GM12878 (cell line): ENCODE measurements at regions not wholly inside any gene's neighbourhood (a gene's known extent, or its start where the extent isn't known, plus 50 kb on each side); places are given as distances from the start of the nearest gene placed in this dataset.
"Not testable (repeated sequence)": the region's sequence is repeated elsewhere in the genome, so short reads cannot be mapped to it uniquely, and the experiment has no call there.

Source experiments
- ATAC-seq: fragments of 200-7000 bp; cut with Tn5 transposase; 3 replicates; pipeline ENCODE4 v1.9.1; 2020; ENCODE audit warnings: mild to moderate bottlenecking, moderate library complexity
- BruUV-seq: library from RNA; stranded (reverse); fragments of 400-500 nt; replicated peaks from 2 replicates; lab custom pipeline; 2021; lab: Mats Ljungman, UMichigan
- CTCF ChIA-PET: fragments of 300-600 bp; sonication (Branson Sonifier 250); formaldehyde crosslinking; extraction: SDS; loops from one replicate; lab custom pipeline; 2021; ENCODE audit warnings: inconsistent platforms; lab: Yijun Ruan, JAX
- POLR2A ChIA-PET: fragments of 350-600 bp; formaldehyde crosslinking; extraction: SDS; loops from one replicate; lab custom pipeline; 2021; ENCODE audit warnings: inconsistent platforms; lab: Charles Lee
- RAD21 ChIA-PET: fragments of 300-600 bp; sonication (Branson Sonifier 250); formaldehyde crosslinking; loops from one replicate; lab custom pipeline; 2023; ENCODE audit warnings: antibody characterized with exemption; ENCODE audit not compliant: unreplicated experiment; lab: Charles Lee
- SMC1A ChIA-PET: fragments of 300-600 bp; sonication (Branson Sonifier 250); formaldehyde crosslinking; loops from one replicate; lab custom pipeline; 2023; ENCODE audit not compliant: unreplicated experiment, uncharacterized antibody; lab: Charles Lee
- DNase-seq: peaks from one replicate; pipeline ENCODE4 v3.0.0-alpha.2; 2011; ENCODE audit warnings: low read depth, low spot score
- FAIRE-seq: peaks from 3 replicates; lab custom pipeline; 2011; peaks lifted over from hg19 to GRCh38; lab: Jason Lieb, UNC
- H2AFZ ChIP-seq: 2 replicates; pipeline ENCODE4 v1.6.0; 2011; ENCODE audit warnings: low read depth, low read length, control low read depth; ENCODE audit not compliant: control insufficient read depth
- H3K27ac ChIP-seq: 2 replicates; pipeline ENCODE4 v1.5.1; 2011; ENCODE audit warnings: control low read depth; ENCODE audit not compliant: control insufficient read depth, insufficient read depth
- H3K27me3 ChIP-seq, 2 experiments: replicated peaks in 1 of 2; 2 replicates each; pipeline versions ENCODE4 v1.6.0 to v1.6.1; 2011; ENCODE audit warnings: low read length in 1 of 2; ENCODE audit not compliant: control insufficient read depth in 2 of 2, insufficient read depth in 2 of 2
- H3K36me3 ChIP-seq, 2 experiments: 2 replicates each; pipeline ENCODE4 v1.5.1; 2011; ENCODE audit warnings: low read length in 1 of 2; ENCODE audit not compliant: control insufficient read depth in 2 of 2, insufficient read depth in 2 of 2
- H3K4me1 ChIP-seq: 2 replicates; pipeline ENCODE4 v1.6.1; 2011; ENCODE audit warnings: mild to moderate bottlenecking, low read length, moderate library complexity, mixed read lengths; ENCODE audit not compliant: control insufficient read depth, insufficient read depth
- H3K4me2 ChIP-seq: 2 replicates; pipeline ENCODE4 v1.6.0; 2011; ENCODE audit warnings: control low read depth; ENCODE audit not compliant: control insufficient read depth, insufficient read depth
- H3K4me3 ChIP-seq: fragments of 200-600 bp; sonication (generic); 2 replicates; pipeline ENCODE4 v1.5.1; 2016
- H3K79me2 ChIP-seq: 2 replicates; pipeline ENCODE4 v1.6.0; 2011; ENCODE audit warnings: low read length; ENCODE audit not compliant: control insufficient read depth, insufficient read depth
- H3K9ac ChIP-seq: 2 replicates; pipeline ENCODE4 v1.8.0; 2011; ENCODE audit warnings: low read length, control low read depth, mixed read lengths; ENCODE audit not compliant: control insufficient read depth, insufficient read depth
- H3K9me3 ChIP-seq: replicated peaks from 3 replicates; pipeline ENCODE4 v1.5.1; 2011; ENCODE audit warnings: mild to moderate bottlenecking, low read length; ENCODE audit not compliant: control insufficient read depth, insufficient read depth
- H4K20me1 ChIP-seq: 2 replicates; pipeline ENCODE4 v1.6.0; 2011; ENCODE audit not compliant: control insufficient read depth, insufficient read depth
- IKZF1 ChIP-seq: fragments of 450-650 bp; conservative IDR thresholded peaks from 2 replicates; pipeline ENCODE4 v1.6.1; 2017; ENCODE audit warnings: antibody characterized with exemption, mild to moderate bottlenecking
- WGBS: methylation state at CpG from one replicate; pipeline ENCODE4 v1.1.6; 2016; ENCODE audit warnings: low lambda C conversion rate; ENCODE audit not compliant: insufficient replicate concordance, insufficient coverage; ENCODE audit errors: missing lambda C conversion rate; 5-methylcytosine and 5-hydroxymethylcytosine counted together
- in situ Hi-C: fragments of 300-500 bp; cut with MboI; formaldehyde crosslinking; loops from 9 replicates; pipeline ENCODE4 v1.14.3; 2018; ENCODE audit warnings: mixed read lengths
- intact Hi-C: fragments of 100-400 bp; cut with micrococcal nuclease; formaldehyde crosslinking; loops from one replicate; pipeline ENCODE4 v1.14.2; 2022; ENCODE audit not compliant: unreplicated experiment
- TF ChIP-seq, protein P1 (sequence below): fragments of 450-650 bp; IDR thresholded peaks from 2 replicates; pipeline ENCODE4 v1.6.1; 2016; ENCODE audit warnings: mild to moderate bottlenecking

DNA sequence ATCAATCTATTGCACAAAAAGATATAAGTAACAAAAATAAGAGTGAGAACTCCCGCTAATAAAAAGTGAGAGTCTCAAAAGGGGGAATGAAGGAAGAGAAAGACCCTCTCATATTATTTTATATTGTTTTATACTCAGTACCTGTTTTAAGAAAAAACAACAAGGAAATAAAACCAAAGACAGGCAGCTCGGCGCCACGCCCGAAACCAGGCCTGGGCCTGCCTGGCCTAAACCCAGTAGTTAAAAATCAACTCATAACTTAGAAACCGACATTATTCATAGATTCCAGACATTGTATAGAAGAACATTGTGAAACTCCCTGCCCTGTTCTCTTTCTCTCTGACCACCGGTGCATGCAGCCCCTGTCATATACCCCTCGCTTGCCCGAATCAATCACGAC lies 731.8 kb downstream of the COL12A1 start:
- CTCF ChIA-PET, result interaction anchor here (0.8 to 2.7 kb wide), 3 partner anchors 28 to 122 kb away, joined by 4 to 11 read pairs (median 4); no protein-coding TSS in a partner anchor
- H3K36me3 ChIP-seq, FAIRE-seq, H3K9me3 ChIP-seq, H3K27ac ChIP-seq, H3K4me1 ChIP-seq, H3K4me2 ChIP-seq, H3K79me2 ChIP-seq, H4K20me1 ChIP-seq, H3K9ac ChIP-seq, H3K4me3 ChIP-seq, BruUV-seq, H2AFZ ChIP-seq, DNase-seq, in situ Hi-C loops, H3K27me3 ChIP-seq: not testable (repeated sequence)
- WGBS, result 44% methylated on average over 10 of the region's 10 CpGs
- SMC1A ChIA-PET, result interaction anchor here (0.7 to 2.5 kb wide), 12 partner anchors 7 to 337 kb away, joined by 3 to 11 read pairs (median 4); no protein-coding TSS in a partner anchor
- peak; percentile 25 for ATAC-seq
- intact Hi-C loops, result loop anchor here (5.0 kb wide), 2 partner anchors 62 to 123 kb away; no protein-coding TSS in a partner anchor
- RAD21 ChIA-PET, result interaction anchor here (0.9 to 6.2 kb wide), 6 partner anchors 22 to 123 kb away, joined by 3 to 32 read pairs (median 4); no protein-coding TSS in a partner anchor
- POLR2A ChIA-PET, result interaction anchor here (1.3 to 3.6 kb wide), 2 partner anchors 28 to 94 kb away, joined by 3 to 14 read pairs; no protein-coding TSS in a partner anchor

DNA sequence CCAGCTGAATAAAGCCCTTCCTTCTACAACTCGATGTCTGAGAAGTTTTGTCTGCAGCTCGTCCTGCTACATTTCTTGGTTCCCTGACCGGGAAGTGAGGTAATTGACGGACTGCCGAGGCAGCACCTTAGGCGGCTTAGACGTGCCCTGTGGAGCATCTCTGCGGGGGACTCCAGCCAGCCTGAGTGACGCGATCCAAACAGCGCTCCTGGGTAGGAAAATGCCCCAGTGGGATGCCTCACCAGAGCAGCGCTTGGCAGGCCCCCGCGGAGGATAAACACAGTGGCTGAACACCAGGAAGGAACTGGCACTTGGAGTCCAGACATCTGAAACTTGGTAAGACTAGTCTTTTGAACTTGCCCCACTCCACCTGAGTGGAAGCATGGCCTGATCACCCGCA lies 737.3 kb downstream of the COL12A1 start:
- FAIRE-seq, RAD21 ChIA-PET, H3K79me2 ChIP-seq, H3K4me2 ChIP-seq, in situ Hi-C loops, H3K4me3 ChIP-seq, H3K9me3 ChIP-seq, H3K9ac ChIP-seq, H3K27ac ChIP-seq, H3K4me1 ChIP-seq, H3K36me3 ChIP-seq, H4K20me1 ChIP-seq, H2AFZ ChIP-seq, DNase-seq, intact Hi-C loops, H3K27me3 ChIP-seq: not testable (repeated sequence)
- TSS peak; percentile 65 for BruUV-seq
- TF ChIP-seq IKZF1, result peak; percentile 36; the same call in 1 of the 2 replicates
- TF ChIP-seq, protein P1, sequence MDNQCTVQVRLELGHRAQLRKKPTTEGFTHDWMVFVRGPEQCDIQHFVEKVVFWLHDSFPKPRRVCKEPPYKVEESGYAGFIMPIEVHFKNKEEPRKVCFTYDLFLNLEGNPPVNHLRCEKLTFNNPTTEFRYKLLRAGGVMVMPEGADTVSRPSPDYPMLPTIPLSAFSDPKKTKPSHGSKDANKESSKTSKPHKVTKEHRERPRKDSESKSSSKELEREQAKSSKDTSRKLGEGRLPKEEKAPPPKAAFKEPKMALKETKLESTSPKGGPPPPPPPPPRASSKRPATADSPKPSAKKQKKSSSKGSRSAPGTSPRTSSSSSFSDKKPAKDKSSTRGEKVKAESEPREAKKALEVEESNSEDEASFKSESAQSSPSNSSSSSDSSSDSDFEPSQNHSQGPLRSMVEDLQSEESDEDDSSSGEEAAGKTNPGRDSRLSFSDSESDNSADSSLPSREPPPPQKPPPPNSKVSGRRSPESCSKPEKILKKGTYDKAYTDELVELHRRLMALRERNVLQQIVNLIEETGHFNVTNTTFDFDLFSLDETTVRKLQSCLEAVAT, result peak; percentile 91
- ChIA-PET POLR2A (interaction anchor here (0.9 kb wide), 1 partner anchor 23 kb away, joined by 4 read pairs; no protein-coding TSS in a partner anchor), CTCF (interaction anchor here (0.7 to 0.9 kb wide), 2 partner anchors 12 to 20 kb away, joined by 3 read pairs; no protein-coding TSS in a partner anchor), SMC1A (interaction anchor here (0.9 to 1.3 kb wide), 2 partner anchors 12 to 22 kb away, joined by 3 to 4 read pairs; no protein-coding TSS in a partner anchor)
- ATAC-seq, result peak; percentile 64
- 59% methylated on average over 15 of the region's 15 CpGs for WGBS
